ENCODE measurements at regions not wholly inside any gene's neighbourhood (a gene's known extent, or its start where the extent isn't known, plus 50 kb on each side); places are given as distances from the start of the nearest gene placed in this dataset.

DNA sequence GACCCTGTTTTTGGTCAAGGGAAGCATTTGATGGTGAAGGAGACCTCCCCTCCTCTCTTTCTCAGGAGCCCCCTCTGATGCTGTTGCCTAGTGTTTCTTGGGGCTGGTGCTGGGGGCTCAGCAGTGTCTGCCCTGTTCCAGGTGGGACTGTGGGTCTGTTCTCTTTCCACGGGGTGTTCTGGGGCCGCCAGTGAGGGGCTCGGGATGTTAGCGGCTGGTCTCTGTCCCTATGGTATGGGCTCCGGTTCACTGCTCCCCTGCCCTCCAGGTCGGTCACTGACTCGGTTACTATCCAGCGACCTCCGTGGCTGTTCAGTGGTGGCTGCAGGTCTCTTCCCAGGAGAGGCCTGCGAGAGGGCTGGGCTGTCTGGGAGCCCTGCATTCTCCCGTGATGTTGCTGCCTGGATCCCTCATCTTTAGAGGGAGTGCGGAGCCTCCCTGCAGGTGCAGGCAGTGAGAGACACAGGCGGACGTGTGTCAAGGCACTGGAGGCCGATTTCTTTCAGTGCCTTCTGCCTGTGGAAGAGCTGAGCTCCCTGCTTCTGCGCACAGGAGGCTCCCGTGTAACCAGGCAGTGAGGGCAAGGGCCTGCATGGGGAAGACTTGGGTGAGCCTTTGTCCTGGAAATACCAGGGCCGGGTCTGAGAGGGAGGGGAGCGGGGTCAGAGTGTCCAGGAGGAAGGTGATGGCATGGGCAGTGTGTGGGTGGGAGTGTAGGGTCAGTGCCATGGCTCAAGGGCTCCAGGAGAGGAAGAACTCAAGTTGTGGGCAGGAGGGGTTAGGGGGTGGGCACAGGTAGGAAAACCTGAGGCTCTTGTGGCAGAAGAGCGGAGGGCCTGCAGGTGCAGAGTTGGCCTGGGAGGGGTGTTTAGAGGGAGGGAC, 362.6 kb downstream of the TMEM121 start:
- DNase-seq (peak in 1 of 5 donors; percentile 13), ATAC-seq (no peak)
- H3K4me3 ChIP-seq, result no peak overlapping the region
- no peaks in the 10 kb centered on the region for H3K36me3 ChIP-seq
- H3K27me3 ChIP-seq, result no peaks in the 10 kb centered on the region
- no peak for TF ChIP-seq POLR2A (IDR thresholded peaks at IDR 0.05)
- no peak for TF ChIP-seq CTCF (IDR thresholded peaks at IDR 0.05)
- H3K27ac ChIP-seq, result no peak overlapping the region
- H3K4me1 ChIP-seq, result no peaks in the 10 kb centered on the region
- intact Hi-C loops (cut with DNase I), result no loop called here
- 73 to 81% (median 79%) methylated on average over 18 to 20 of the region's 20 CpGs for WGBS, 4 donors
- H3K9me3 ChIP-seq, result no peaks in the 10 kb centered on the region

DNA sequence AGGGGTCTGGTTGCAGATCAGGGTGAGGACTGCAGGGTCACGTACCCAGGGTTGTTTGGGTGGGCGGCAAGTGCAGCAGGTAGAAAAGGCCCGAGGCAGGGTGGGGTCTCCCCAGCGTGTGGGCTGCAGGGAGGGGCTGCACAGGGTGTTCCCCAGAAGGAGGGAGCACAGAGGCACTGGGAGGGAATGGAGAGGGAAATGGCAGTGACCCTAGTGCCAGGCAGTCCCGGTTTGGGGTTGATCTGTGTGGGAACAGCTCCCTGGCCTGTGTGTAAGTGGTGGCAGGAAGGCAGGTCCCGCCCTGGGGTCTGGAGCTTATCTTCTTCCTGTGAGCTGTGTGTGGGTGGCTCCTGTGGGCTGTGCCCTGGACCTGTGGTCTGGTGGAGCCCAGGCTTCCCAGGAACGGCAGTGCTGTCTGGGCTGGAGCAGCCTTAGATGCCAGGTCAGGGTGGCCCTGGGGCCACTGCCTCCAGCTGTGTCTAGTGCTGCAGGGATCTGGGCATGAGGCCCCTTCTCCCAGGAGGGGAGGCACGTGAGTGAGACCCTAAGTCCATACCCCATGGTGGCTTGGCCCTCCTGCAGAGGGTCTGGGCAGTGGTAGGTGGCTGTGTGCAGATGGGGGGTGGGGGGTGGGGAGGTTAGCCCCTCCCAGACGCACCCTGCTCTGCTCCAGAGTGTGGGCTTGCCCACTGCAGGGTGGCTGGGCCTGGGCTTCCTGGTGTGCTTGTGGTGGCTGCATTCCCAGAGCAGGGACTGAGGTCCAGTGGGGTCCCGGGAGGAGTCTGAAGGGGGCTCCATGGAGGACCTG, 363.5 kb downstream of the TMEM121 start:
- WGBS, 4 donors, result 57 to 67% (median 61%) methylated on average over 8 to 10 of the region's 10 CpGs
- H3K36me3 ChIP-seq, result no peaks in the 10 kb centered on the region
- no peaks in the 10 kb centered on the region for H3K4me1 ChIP-seq
- H3K27me3 ChIP-seq, result no peaks in the 10 kb centered on the region
- no peak overlapping the region for H3K27ac ChIP-seq
- no peak for ATAC-seq
- no peak overlapping the region for H3K4me3 ChIP-seq
- DNase-seq, result peak in 4 of 5 donors; percentile 3 to 43 (median 10)
- TF ChIP-seq CTCF (IDR thresholded peaks at IDR 0.05) (no peak), POLR2A (IDR thresholded peaks at IDR 0.05) (no peak)
- no peaks in the 10 kb centered on the region for H3K9me3 ChIP-seq
- intact Hi-C loops (cut with DNase I), result no loop called here

- Histone ChIP-seq H3K27ac (no peak overlapping the region), H3K36me3 (no peaks in the 10 kb centered on the region), H3K27me3 (no peaks in the 10 kb centered on the region), H3K4me3 (no peak overlapping the region), H3K4me1 (no peaks in the 10 kb centered on the region), H3K9me3 (no peaks in the 10 kb centered on the region)
- DNase-seq (peak in 3 of 5 donors; percentile 11 to 33 (median 14)), ATAC-seq (no peak)
- intact Hi-C loops (cut with DNase I), result no loop called here
- TF ChIP-seq CTCF (IDR thresholded peaks at IDR 0.05) (no peak), POLR2A (IDR thresholded peaks at IDR 0.05) (no peak)
- WGBS, 4 donors, result 78 to 82% (median 81%) methylated on average over 8 to 18 of the region's 18 CpGs
Measured at GRCh38 chr14:105890474-105891220, 364.3 kb downstream of the TMEM121 start.

All from heart left ventricle (tissue), 16 donors.